CD14-positive monocyte (primary cell): ENCODE measurements at regions not wholly inside any gene's neighbourhood (a gene's known extent, or its start where the extent isn't known, plus 50 kb on each side); places are given as distances from the start of the nearest gene placed in this dataset.

Experiments
- DNase-seq, 3 donors: peaks; one replicate each; pipeline ENCODE4 v3.0.0-alpha.2; 2011 to 2022
- H2AFZ ChIP-seq: 2 replicates; pipeline ENCODE4 v1.6.0; 2012; ENCODE audit warnings: mild to moderate bottlenecking, low read depth, low read length, inconsistent platforms; ENCODE audit not compliant: insufficient read depth, poor library complexity, severe bottlenecking
- H3K27ac ChIP-seq, 2 donors: 1 replicate in 1 of 2; 2 replicates in 1 of 2; pipeline ENCODE4 v1.5.1; 2012 to 2013; ENCODE audit warnings: low read length in 2 of 2, control low read depth in 1 of 2, inconsistent platforms in 1 of 2, low read depth in 1 of 2, mild to moderate bottlenecking in 1 of 2
- H3K27me3 ChIP-seq, 2 donors: one replicate each; pipeline versions ENCODE4 v1.6.0 to v1.6.1; 2011 to 2013; ENCODE audit warnings: low read length in 2 of 2; ENCODE audit not compliant: control insufficient read depth in 2 of 2, insufficient read depth in 2 of 2
- H3K36me3 ChIP-seq, 2 donors: replicated peaks in 1 of 2; 1 replicate in 1 of 2; 2 replicates in 1 of 2; pipeline versions ENCODE4 v1.5.1 to v1.6.1; 2012 to 2013; ENCODE audit warnings: low read length in 2 of 2, control low read depth in 1 of 2, inconsistent platforms in 1 of 2, mild to moderate bottlenecking in 1 of 2; ENCODE audit not compliant: insufficient read depth in 2 of 2, control insufficient read depth in 1 of 2
- H3K4me1 ChIP-seq, 2 donors: 1 replicate in 1 of 2; 2 replicates in 1 of 2; pipeline versions ENCODE4 v1.5.1 to v1.6.1; 2012 to 2013; ENCODE audit warnings: low read length in 2 of 2, control low read depth in 1 of 2, inconsistent platforms in 1 of 2, mild to moderate bottlenecking in 1 of 2, moderate library complexity in 1 of 2; ENCODE audit not compliant: insufficient read depth in 2 of 2, control insufficient read depth in 1 of 2
- H3K4me2 ChIP-seq: replicated peaks from 2 replicates; pipeline ENCODE3; 2012; ENCODE audit warnings: low read length, moderate library complexity, mild to moderate bottlenecking; ENCODE audit not compliant: poor library complexity, severe bottlenecking; ENCODE audit errors: extremely low read depth
- H3K4me3 ChIP-seq, 3 experiments: fragments of 200-600 bp in 1 of 3; sonication (generic) in 1 of 3; replicated peaks in 1 of 3; 1 replicate in 2 of 3; 2 replicates in 1 of 3; pipeline ENCODE4 v1.5.1; 2011 to 2013; ENCODE audit warnings: low read length in 3 of 3, mild to moderate bottlenecking in 3 of 3, control low read depth in 2 of 3, low read depth in 2 of 3, inconsistent platforms in 1 of 3, moderate library complexity in 1 of 3
- H3K79me2 ChIP-seq: 2 replicates; pipeline ENCODE4 v1.6.0; 2012; ENCODE audit warnings: mild to moderate bottlenecking, control low read depth, inconsistent platforms, low read length, moderate library complexity; ENCODE audit not compliant: insufficient read depth
- H3K9ac ChIP-seq: 2 replicates; pipeline ENCODE4 v1.6.0; 2017; ENCODE audit warnings: low read length, mild to moderate bottlenecking; ENCODE audit not compliant: insufficient read depth, poor library complexity, severe bottlenecking
- H3K9me3 ChIP-seq, 2 donors: replicated peaks in 1 of 2; 1 replicate in 1 of 2; 2 replicates in 1 of 2; pipeline versions ENCODE4 v1.5.1 to v1.6.1; 2012 to 2013; ENCODE audit warnings: low read length in 2 of 2, control low read depth in 1 of 2; ENCODE audit not compliant: control insufficient read depth in 1 of 2, insufficient read depth in 1 of 2
- H4K20me1 ChIP-seq: 2 replicates; pipeline ENCODE4 v1.6.0; 2012; ENCODE audit warnings: mild to moderate bottlenecking, low read length, control low read depth, moderate library complexity; ENCODE audit not compliant: insufficient read depth
- H3K27ac Mint-ChIP-seq, 7 donors: one replicate each; pipeline ENCODE4 v1.8.0; 2020; ENCODE audit warnings: mild to moderate bottlenecking in 7 of 7, mixed read lengths in 7 of 7, moderate library complexity in 6 of 7, inconsistent platforms in 2 of 7
- H3K27me3 Mint-ChIP-seq, 3 donors: one replicate each; pipeline ENCODE4 v1.8.0; 2021 to 2022; ENCODE audit warnings: low read depth in 3 of 3, mild to moderate bottlenecking in 3 of 3, mixed read lengths in 3 of 3, moderate library complexity in 3 of 3, inconsistent platforms in 1 of 3
- H3K36me3 Mint-ChIP-seq, 2 donors: one replicate each; pipeline ENCODE4 v1.8.0; 2020; ENCODE audit warnings: mixed read lengths in 2 of 2, inconsistent platforms in 1 of 2, mild to moderate bottlenecking in 1 of 2
- H3K4me1 Mint-ChIP-seq: one replicate; pipeline ENCODE4 v1.8.0; 2020; ENCODE audit warnings: mild to moderate bottlenecking, mixed read lengths
- H3K4me3 Mint-ChIP-seq, 2 donors: one replicate each; pipeline ENCODE4 v1.8.0; 2020; ENCODE audit warnings: mild to moderate bottlenecking in 2 of 2, mixed read lengths in 2 of 2, moderate library complexity in 1 of 2
- H3K9me3 Mint-ChIP-seq, 7 donors: one replicate each; pipeline ENCODE4 v1.8.0; 2020 to 2022; ENCODE audit warnings: mixed read lengths in 7 of 7, mild to moderate bottlenecking in 6 of 7, moderate library complexity in 6 of 7, inconsistent platforms in 2 of 7
- WGBS: methylation state at CpG from one replicate; pipeline ENCODE4 v1.1.5; 2013; ENCODE audit warnings: missing lambda C conversion rate; ENCODE audit not compliant: insufficient coverage; 5-methylcytosine and 5-hydroxymethylcytosine counted together
- intact Hi-C, 2 donors: fragments of 100-400 bp; cut with micrococcal nuclease; formaldehyde crosslinking; loops; one replicate each; pipeline versions ENCODE4 v1.15.0 to v1.15.1; 2023
- TF ChIP-seq, protein P1 (sequence below): fragments of 200-600 bp; IDR thresholded peaks from one replicate; pipeline ENCODE4 v1.8.0; 2022; ENCODE audit warnings: antibody characterized with exemption, mild to moderate bottlenecking

GRCh38 chr15:61571026-61571425 is 341.9 kb upstream of the RORA start:
- H3K36me3 ChIP-seq = no peaks in the 10 kb centered on the region
- WGBS = no CpG with 5 or more reads among the region's 1 CpG
- H3K36me3 Mint-ChIP-seq = no peaks in the 10 kb centered on the region
- H3K4me3 ChIP-seq = no peak overlapping the region
- H3K4me1 ChIP-seq = no peaks in the 10 kb centered on the region
- H3K9me3 Mint-ChIP-seq = peaks cover 0 to 7% (median 4%) of the 10 kb centered on the region in 7 donors
- H3K27ac ChIP-seq = no peak overlapping the region
- H3K27me3 ChIP-seq = no peaks in the 10 kb centered on the region
- DNase-seq = no peak
- no peak overlapping the region for H3K4me2 ChIP-seq
- TF ChIP-seq, protein P1, sequence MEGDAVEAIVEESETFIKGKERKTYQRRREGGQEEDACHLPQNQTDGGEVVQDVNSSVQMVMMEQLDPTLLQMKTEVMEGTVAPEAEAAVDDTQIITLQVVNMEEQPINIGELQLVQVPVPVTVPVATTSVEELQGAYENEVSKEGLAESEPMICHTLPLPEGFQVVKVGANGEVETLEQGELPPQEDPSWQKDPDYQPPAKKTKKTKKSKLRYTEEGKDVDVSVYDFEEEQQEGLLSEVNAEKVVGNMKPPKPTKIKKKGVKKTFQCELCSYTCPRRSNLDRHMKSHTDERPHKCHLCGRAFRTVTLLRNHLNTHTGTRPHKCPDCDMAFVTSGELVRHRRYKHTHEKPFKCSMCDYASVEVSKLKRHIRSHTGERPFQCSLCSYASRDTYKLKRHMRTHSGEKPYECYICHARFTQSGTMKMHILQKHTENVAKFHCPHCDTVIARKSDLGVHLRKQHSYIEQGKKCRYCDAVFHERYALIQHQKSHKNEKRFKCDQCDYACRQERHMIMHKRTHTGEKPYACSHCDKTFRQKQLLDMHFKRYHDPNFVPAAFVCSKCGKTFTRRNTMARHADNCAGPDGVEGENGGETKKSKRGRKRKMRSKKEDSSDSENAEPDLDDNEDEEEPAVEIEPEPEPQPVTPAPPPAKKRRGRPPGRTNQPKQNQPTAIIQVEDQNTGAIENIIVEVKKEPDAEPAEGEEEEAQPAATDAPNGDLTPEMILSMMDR = no peak
- no peaks in the 10 kb centered on the region for H4K20me1 ChIP-seq
- no peaks in the 10 kb centered on the region for H3K4me1 Mint-ChIP-seq
- no peak overlapping the region for H3K9ac ChIP-seq
- H3K9me3 ChIP-seq = no peaks in the 10 kb centered on the region
- H2AFZ ChIP-seq = no peak overlapping the region
- intact Hi-C loops = no loop called here
- H3K27ac Mint-ChIP-seq = no peak overlapping the region
- H3K79me2 ChIP-seq = no peaks in the 10 kb centered on the region
- H3K27me3 Mint-ChIP-seq = peaks cover 0 to 2% (median 0%) of the 10 kb centered on the region in 3 donors
- no peak overlapping the region for H3K4me3 Mint-ChIP-seq

DNA sequence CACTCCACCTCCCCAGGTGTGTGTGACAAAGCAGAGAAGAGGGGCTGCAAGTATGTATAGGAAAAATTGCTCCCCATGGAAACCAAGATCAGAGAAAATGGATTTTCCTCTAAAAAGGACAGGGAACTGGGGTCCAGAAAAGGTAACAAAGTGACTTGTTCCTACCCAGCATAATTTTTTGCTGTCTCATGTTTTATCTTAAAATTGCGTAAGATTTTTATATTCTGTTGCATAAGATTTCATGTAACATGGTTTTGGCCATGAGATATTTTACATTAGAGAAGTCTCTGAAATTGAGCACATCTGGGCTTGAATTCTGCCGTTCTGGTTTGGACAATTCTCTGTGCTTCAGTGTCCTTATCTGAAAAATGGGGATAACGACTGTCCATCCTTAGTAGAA is 335.7 kb upstream of the RORA start:
- WGBS = no CpG with 5 or more reads among the region's 3 CpGs
- Histone ChIP-seq H3K36me3 (no peaks in the 10 kb centered on the region), H3K4me1 (no peaks in the 10 kb centered on the region), H4K20me1 (no peaks in the 10 kb centered on the region), H3K79me2 (no peaks in the 10 kb centered on the region), H3K4me2 (no peak overlapping the region), H2AFZ (no peak overlapping the region), H3K27ac (no peak overlapping the region), H3K9ac (no peak overlapping the region), H3K9me3 (no peaks in the 10 kb centered on the region), H3K27me3 (no peaks in the 10 kb centered on the region), H3K4me3 (no peak overlapping the region)
- TF ChIP-seq, protein P1 = no peak
- no peak for DNase-seq
- Mint-ChIP-seq H3K36me3 (no peaks in the 10 kb centered on the region), H3K27ac (peak overlapping the region in 1 of 7 donors; percentile 47), H3K27me3 (no peaks in the 10 kb centered on the region), H3K9me3 (peaks cover 0 to 9% (median 4%) of the 10 kb centered on the region in 7 donors), H3K4me3 (no peak overlapping the region), H3K4me1 (no peaks in the 10 kb centered on the region)
- intact Hi-C loops = no loop called here
